WTC11 (cell line): ENCODE measurements at regions not wholly inside any gene's neighbourhood (a gene's known extent, or its start where the extent isn't known, plus 50 kb on each side); places are given as distances from the start of the nearest gene placed in this dataset.

Experiments used
- FOXJ3 ChIP-seq: sonication (generic); formaldehyde crosslinking; IDR thresholded peaks from 2 replicates; pipeline ENCODE4 v1.9.0; 2021; ENCODE audit warnings: missing genetic modification reagents, mild to moderate bottlenecking, borderline replicate concordance
- ZNF138 ChIP-seq: sonication (generic); formaldehyde crosslinking; conservative IDR thresholded peaks from 2 replicates; pipeline ENCODE4 v1.8.1; 2022; ENCODE audit warnings: mild to moderate bottlenecking, moderate library complexity, missing genetic modification reagents
- TF ChIP-seq, protein P1 (sequence below): sonication (generic); formaldehyde crosslinking; IDR thresholded peaks from 2 replicates; pipeline ENCODE4 v1.8.1; 2023; ENCODE audit warnings: mild to moderate bottlenecking, missing genetic modification reagents, moderate library complexity
- TF ChIP-seq, protein P2 (sequence below): fragments of 250-450 bp; sonication (Bioruptor Pico); IDR thresholded peaks from 2 replicates; pipeline ENCODE4 v2.1.2; 2022; ENCODE audit warnings: mild to moderate bottlenecking, moderate library complexity
- TF ChIP-seq, protein P3 (sequence below): sonication (generic); formaldehyde crosslinking; IDR thresholded peaks from 2 replicates; pipeline ENCODE4 v1.8.1; 2023; ENCODE audit warnings: mild to moderate bottlenecking, moderate library complexity, missing genetic modification reagents
- TF ChIP-seq, protein P4 (sequence below): fragments of 250-450 bp; sonication (Bioruptor Pico); IDR thresholded peaks from 2 replicates; pipeline ENCODE4 v1.9.0; 2021; ENCODE audit warnings: moderate library complexity, mild to moderate bottlenecking, inconsistent platforms, borderline replicate concordance
- TF ChIP-seq, protein P5 (sequence below): sonication (generic); formaldehyde crosslinking; IDR thresholded peaks from 2 replicates; pipeline ENCODE4 v1.8.1; 2023; ENCODE audit warnings: mild to moderate bottlenecking, missing genetic modification reagents, moderate library complexity
- TF ChIP-seq, protein P6 (sequence below): sonication (generic); formaldehyde crosslinking; IDR thresholded peaks from 2 replicates; pipeline ENCODE4 v1.8.0; 2022; ENCODE audit warnings: mild to moderate bottlenecking, missing genetic modification reagents

DNA sequence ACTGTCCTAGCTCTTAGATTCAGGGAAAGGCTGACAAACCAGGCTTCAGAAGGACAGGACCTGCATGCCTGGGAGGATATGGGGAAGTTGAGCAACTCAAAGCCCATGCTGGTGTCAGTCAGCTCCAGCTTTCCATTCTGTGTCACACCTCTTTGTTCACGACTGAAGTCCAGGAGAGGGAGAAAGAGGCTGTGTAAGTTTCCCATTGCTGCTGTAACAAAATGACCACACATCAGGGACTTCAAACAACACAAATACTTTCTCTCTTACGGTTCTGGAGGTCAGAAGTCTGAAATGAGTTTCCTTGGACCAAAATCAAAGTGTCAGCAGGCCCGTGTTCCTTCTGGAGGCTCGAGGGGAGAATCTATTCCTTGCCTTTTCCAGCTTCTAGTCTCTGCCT lies 50.6 kb upstream of the STX18 start (continued):
- TF ChIP-seq, protein P1, sequence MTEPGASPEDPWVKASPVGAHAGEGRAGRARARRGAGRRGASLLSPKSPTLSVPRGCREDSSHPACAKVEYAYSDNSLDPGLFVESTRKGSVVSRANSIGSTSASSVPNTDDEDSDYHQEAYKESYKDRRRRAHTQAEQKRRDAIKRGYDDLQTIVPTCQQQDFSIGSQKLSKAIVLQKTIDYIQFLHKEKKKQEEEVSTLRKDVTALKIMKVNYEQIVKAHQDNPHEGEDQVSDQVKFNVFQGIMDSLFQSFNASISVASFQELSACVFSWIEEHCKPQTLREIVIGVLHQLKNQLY (CRISPR knock-in tag), result no peak
- TF ChIP-seq, protein P2, sequence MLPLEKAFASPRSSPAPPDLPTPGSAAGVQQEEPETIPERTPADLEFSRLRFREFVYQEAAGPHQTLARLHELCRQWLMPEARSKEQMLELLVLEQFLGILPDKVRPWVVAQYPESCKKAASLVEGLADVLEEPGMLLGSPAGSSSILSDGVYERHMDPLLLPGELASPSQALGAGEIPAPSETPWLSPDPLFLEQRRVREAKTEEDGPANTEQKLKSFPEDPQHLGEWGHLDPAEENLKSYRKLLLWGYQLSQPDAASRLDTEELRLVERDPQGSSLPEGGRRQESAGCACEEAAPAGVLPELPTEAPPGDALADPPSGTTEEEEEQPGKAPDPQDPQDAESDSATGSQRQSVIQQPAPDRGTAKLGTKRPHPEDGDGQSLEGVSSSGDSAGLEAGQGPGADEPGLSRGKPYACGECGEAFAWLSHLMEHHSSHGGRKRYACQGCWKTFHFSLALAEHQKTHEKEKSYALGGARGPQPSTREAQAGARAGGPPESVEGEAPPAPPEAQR (CRISPR knock-in tag), result no peak
- TF ChIP-seq, protein P3, sequence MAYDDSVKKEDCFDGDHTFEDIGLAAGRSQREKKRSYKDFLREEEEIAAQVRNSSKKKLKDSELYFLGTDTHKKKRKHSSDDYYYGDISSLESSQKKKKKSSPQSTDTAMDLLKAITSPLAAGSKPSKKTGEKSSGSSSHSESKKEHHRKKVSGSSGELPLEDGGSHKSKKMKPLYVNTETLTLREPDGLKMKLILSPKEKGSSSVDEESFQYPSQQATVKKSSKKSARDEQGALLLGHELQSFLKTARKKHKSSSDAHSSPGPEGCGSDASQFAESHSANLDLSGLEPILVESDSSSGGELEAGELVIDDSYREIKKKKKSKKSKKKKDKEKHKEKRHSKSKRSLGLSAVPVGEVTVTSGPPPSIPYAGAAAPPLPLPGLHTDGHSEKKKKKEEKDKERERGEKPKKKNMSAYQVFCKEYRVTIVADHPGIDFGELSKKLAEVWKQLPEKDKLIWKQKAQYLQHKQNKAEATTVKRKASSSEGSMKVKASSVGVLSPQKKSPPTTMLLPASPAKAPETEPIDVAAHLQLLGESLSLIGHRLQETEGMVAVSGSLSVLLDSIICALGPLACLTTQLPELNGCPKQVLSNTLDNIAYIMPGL (CRISPR knock-in tag), result no peak
- TF ChIP-seq ZNF138 (CRISPR knock-in tag) (no peak), FOXJ3 (CRISPR knock-in tag) (no peak)
- TF ChIP-seq, protein P4, sequence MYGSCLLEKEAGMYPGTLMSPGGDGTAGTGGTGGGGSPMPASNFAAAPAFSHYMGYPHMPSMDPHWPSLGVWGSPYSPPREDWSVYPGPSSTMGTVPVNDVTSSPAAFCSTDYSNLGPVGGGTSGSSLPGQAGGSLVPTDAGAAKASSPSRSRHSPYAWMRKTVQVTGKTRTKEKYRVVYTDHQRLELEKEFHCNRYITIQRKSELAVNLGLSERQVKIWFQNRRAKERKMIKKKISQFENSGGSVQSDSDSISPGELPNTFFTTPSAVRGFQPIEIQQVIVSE (CRISPR knock-in tag), result no peak
- TF ChIP-seq, protein P5, sequence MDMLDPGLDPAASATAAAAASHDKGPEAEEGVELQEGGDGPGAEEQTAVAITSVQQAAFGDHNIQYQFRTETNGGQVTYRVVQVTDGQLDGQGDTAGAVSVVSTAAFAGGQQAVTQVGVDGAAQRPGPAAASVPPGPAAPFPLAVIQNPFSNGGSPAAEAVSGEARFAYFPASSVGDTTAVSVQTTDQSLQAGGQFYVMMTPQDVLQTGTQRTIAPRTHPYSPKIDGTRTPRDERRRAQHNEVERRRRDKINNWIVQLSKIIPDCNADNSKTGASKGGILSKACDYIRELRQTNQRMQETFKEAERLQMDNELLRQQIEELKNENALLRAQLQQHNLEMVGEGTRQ (CRISPR knock-in tag), result no peak
- TF ChIP-seq, protein P6, sequence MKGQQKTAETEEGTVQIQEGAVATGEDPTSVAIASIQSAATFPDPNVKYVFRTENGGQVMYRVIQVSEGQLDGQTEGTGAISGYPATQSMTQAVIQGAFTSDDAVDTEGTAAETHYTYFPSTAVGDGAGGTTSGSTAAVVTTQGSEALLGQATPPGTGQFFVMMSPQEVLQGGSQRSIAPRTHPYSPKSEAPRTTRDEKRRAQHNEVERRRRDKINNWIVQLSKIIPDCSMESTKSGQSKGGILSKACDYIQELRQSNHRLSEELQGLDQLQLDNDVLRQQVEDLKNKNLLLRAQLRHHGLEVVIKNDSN, result no peak
